ENCODE measurements at regions not wholly inside any gene's neighbourhood (a gene's known extent, or its start where the extent isn't known, plus 50 kb on each side); places are given as distances from the start of the nearest gene placed in this dataset.

DNA sequence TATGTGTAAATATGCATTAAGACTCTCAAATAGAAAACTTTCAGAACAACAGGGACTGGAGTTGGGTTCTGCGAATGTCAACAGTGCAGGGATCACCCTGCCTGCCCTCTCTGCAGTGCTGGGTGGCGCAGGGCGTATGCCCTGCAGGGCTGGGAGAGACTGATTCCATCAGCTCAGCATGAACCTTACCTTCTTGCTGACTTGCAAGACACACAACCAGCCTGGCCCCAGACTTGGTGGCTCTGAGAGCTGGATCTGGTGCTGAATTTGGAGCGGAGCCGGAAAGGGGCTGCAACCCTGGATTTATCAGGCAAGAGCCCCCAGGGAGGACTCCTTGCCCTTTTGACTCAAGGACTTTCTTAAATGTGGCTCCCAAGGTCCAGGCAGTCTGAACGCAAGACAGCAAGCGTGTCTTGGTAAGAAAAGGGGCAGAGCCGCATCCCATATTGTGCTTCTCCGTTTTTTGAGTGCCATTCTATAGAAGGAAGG, 376.0 kb upstream of the IRX2 start:
- TF ChIP-seq, protein P1, sequence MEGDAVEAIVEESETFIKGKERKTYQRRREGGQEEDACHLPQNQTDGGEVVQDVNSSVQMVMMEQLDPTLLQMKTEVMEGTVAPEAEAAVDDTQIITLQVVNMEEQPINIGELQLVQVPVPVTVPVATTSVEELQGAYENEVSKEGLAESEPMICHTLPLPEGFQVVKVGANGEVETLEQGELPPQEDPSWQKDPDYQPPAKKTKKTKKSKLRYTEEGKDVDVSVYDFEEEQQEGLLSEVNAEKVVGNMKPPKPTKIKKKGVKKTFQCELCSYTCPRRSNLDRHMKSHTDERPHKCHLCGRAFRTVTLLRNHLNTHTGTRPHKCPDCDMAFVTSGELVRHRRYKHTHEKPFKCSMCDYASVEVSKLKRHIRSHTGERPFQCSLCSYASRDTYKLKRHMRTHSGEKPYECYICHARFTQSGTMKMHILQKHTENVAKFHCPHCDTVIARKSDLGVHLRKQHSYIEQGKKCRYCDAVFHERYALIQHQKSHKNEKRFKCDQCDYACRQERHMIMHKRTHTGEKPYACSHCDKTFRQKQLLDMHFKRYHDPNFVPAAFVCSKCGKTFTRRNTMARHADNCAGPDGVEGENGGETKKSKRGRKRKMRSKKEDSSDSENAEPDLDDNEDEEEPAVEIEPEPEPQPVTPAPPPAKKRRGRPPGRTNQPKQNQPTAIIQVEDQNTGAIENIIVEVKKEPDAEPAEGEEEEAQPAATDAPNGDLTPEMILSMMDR (IDR thresholded peaks at IDR 0.05), result no peak
- no peak for TF ChIP-seq ZFX (IDR thresholded peaks at IDR 0.05; ENCODE audit: borderline replicate concordance)
